Endothelial cell of umbilical vein (primary cell): ENCODE measurements at regions not wholly inside any gene's neighbourhood (a gene's known extent, or its start where the extent isn't known, plus 50 kb on each side); places are given as distances from the start of the nearest gene placed in this dataset.

Experiments
- BruUV-seq: library from RNA; stranded (reverse); fragments of 400-500 nt; replicated peaks from 2 replicates; lab custom pipeline; 2021; lab: Mats Ljungman, UMichigan
- CTCF ChIA-PET: fragments of 300-600, 350-600 bp; sonication (Branson Sonifier 250); formaldehyde crosslinking; loops from one replicate; lab custom pipeline; 2021; ENCODE audit warnings: antibody characterized with exemption, inconsistent platforms; lab: Charles Lee
- POLR2A ChIA-PET: fragments of 300-600, 350-600 bp; sonication (Branson Sonifier 250); formaldehyde crosslinking; loops from one replicate; lab custom pipeline; 2021; ENCODE audit warnings: antibody characterized with exemption, inconsistent platforms; lab: Charles Lee
- DNase-seq: peaks from one replicate; pipeline ENCODE4 v3.0.0-alpha.2; 2011; ENCODE audit warnings: low read depth, low spot score
- FAIRE-seq: peaks from 2 replicates; lab custom pipeline; 2011; peaks lifted over from hg19 to GRCh38; lab: Jason Lieb, UNC
- H2AFZ ChIP-seq: 2 replicates; pipeline ENCODE4 v1.6.0; 2012; ENCODE audit warnings: low read depth, low read length, control low read depth, inconsistent platforms
- H3K27ac ChIP-seq: 2 replicates; pipeline ENCODE4 v1.5.1; 2011; ENCODE audit warnings: low read depth, mild to moderate bottlenecking, control low read depth, low read length, moderate library complexity; ENCODE audit not compliant: insufficient read depth
- H3K27me3 ChIP-seq, 2 experiments: 2 replicates each; pipeline versions ENCODE4 v1.6.0 to v1.6.1; 2011; ENCODE audit warnings: low read length in 2 of 2, mixed read lengths in 1 of 2; ENCODE audit not compliant: control insufficient read depth in 2 of 2, insufficient read depth in 2 of 2
- H3K36me3 ChIP-seq, 2 experiments: 2 replicates in 1 of 2; 3 replicates in 1 of 2; pipeline ENCODE4 v1.5.1; 2011; ENCODE audit warnings: low read length in 2 of 2, mild to moderate bottlenecking in 1 of 2, moderate library complexity in 1 of 2; ENCODE audit not compliant: control insufficient read depth in 2 of 2, insufficient read depth in 2 of 2; ENCODE audit errors: extremely low read depth in 1 of 2
- H3K4me1 ChIP-seq: 3 replicates; pipeline ENCODE4 v1.5.1; 2011; ENCODE audit warnings: mild to moderate bottlenecking, low read length; ENCODE audit not compliant: control insufficient read depth, insufficient read depth; ENCODE audit errors: extremely low read depth
- H3K4me2 ChIP-seq: 2 replicates; pipeline ENCODE4 v1.6.1; 2011; ENCODE audit warnings: low read length, control low read depth, mixed read lengths; ENCODE audit not compliant: insufficient read depth
- H3K4me3 ChIP-seq, 3 experiments: fragments of 200-600 bp in 1 of 3; sonication (generic), shearing (Covaris generic) in 1 of 3; replicated peaks in 1 of 3; 2 replicates each; pipeline ENCODE4 v1.5.1; 2011 to 2016; ENCODE audit warnings: control low read depth in 3 of 3, low read length in 3 of 3, mild to moderate bottlenecking in 2 of 3, inconsistent platforms in 1 of 3, low read depth in 1 of 3, moderate library complexity in 1 of 3; ENCODE audit not compliant: insufficient read depth in 1 of 3
- H3K79me2 ChIP-seq: 2 replicates; pipeline ENCODE4 v1.6.0; 2012; ENCODE audit warnings: low read length, inconsistent platforms; ENCODE audit not compliant: control insufficient read depth, insufficient read depth
- H3K9ac ChIP-seq: replicated peaks from 2 replicates; pipeline ENCODE3; 2011; ENCODE audit warnings: low read length, control low read depth; ENCODE audit not compliant: insufficient read depth; ENCODE audit errors: extremely low read depth
- H3K9me1 ChIP-seq: replicated peaks from 3 replicates; pipeline ENCODE4 v1.6.0; 2011; ENCODE audit warnings: mild to moderate bottlenecking, low read length; ENCODE audit not compliant: control insufficient read depth, insufficient read depth; ENCODE audit errors: extremely low read depth
- H3K9me3 ChIP-seq: replicated peaks from 2 replicates; pipeline ENCODE4 v1.5.1; 2012; ENCODE audit warnings: low read length, inconsistent platforms; ENCODE audit not compliant: control insufficient read depth, insufficient read depth
- H4K20me1 ChIP-seq: replicated peaks from 2 replicates; pipeline ENCODE3; 2011; ENCODE audit warnings: mild to moderate bottlenecking, low read length; ENCODE audit not compliant: control insufficient read depth, insufficient read depth; ENCODE audit errors: extremely low read depth
- CTCF ChIP-seq, 2 donors: IDR thresholded peaks; 1 replicate in 1 of 2; 2 replicates in 1 of 2; pipeline ENCODE4 v1.5.1; 2011; ENCODE audit warnings: low read length in 2 of 2, mild to moderate bottlenecking in 2 of 2, moderate library complexity in 2 of 2, control low read depth in 1 of 2, inconsistent platforms in 1 of 2, low read depth in 1 of 2; ENCODE audit not compliant: insufficient read depth in 1 of 2; ENCODE audit errors: extremely low read depth in 1 of 2
- EZH2 ChIP-seq: IDR thresholded peaks from 2 replicates; pipeline ENCODE4 v1.6.1; 2012; ENCODE audit warnings: borderline replicate concordance, low read depth, mild to moderate bottlenecking, moderate library complexity, low read length, inconsistent platforms; ENCODE audit not compliant: severe bottlenecking
- FOS ChIP-seq: IDR thresholded peaks from 2 replicates; pipeline ENCODE4 v1.6.1; 2011; ENCODE audit warnings: mild to moderate bottlenecking, low read length, moderate library complexity, borderline replicate concordance; ENCODE audit not compliant: insufficient read depth
- GATA2 ChIP-seq: IDR thresholded peaks from 2 replicates; pipeline ENCODE4 v1.7.0; 2011; ENCODE audit warnings: low read depth, mild to moderate bottlenecking, moderate library complexity, mixed read lengths, low read length; ENCODE audit not compliant: insufficient read length, insufficient read depth
- JUN ChIP-seq: IDR thresholded peaks from 2 replicates; pipeline ENCODE4 v1.6.1; 2011; ENCODE audit warnings: borderline replicate concordance, low read depth; ENCODE audit not compliant: insufficient read length, insufficient read depth
- MAX ChIP-seq: IDR thresholded peaks from 2 replicates; pipeline ENCODE4 v1.6.1; 2011; ENCODE audit not compliant: insufficient read depth, insufficient read length
- MYC ChIP-seq: IDR thresholded peaks from one replicate; pipeline ENCODE4 v1.6.1; 2011; ENCODE audit warnings: mild to moderate bottlenecking, low read depth, low read length
- POLR2A ChIP-seq: IDR thresholded peaks from 2 replicates; pipeline ENCODE4 v1.6.1; 2012; ENCODE audit warnings: low read depth, mild to moderate bottlenecking, control low read depth, low read length
- POLR2AphosphoS5 ChIP-seq: IDR thresholded peaks from 2 replicates; pipeline ENCODE4 v1.6.1; 2012; ENCODE audit warnings: low read depth, mild to moderate bottlenecking, control low read depth, low read length, moderate library complexity; ENCODE audit not compliant: insufficient read depth
- dilution Hi-C: fragments of 300-500 bp; cut with MboI; formaldehyde crosslinking; loops from one replicate; pipeline ENCODE4 v1.15.0; 2019; ENCODE audit warnings: low sequenced_read_pairs; ENCODE audit not compliant: extremely low pct_ligation_motif_present
- intact Hi-C: fragments of 100-400 bp; cut with micrococcal nuclease; formaldehyde crosslinking; loops from one replicate; pipeline ENCODE4 v1.10.0; 2022

- Histone ChIP-seq H3K36me3 (no peaks in the 10 kb centered on the region), H3K9me3 (no peaks in the 10 kb centered on the region), H3K27ac (no peak overlapping the region), H3K4me2 (no peak overlapping the region), H3K9me1 (no peaks in the 10 kb centered on the region), H3K79me2 (no peaks in the 10 kb centered on the region), H3K4me1 (no peaks in the 10 kb centered on the region), H4K20me1 (no peaks in the 10 kb centered on the region), H3K27me3 (no peaks in the 10 kb centered on the region), H3K9ac (no peak overlapping the region), H3K4me3 (no peak overlapping the region), H2AFZ (no peak overlapping the region)
- intact Hi-C loops (no loop called here), dilution Hi-C loops (no loop called here)
- no peak for DNase-seq
- BruUV-seq = no TSS peak
- ChIA-PET CTCF (interaction anchor here (0.7 to 2.8 kb wide), 3 partner anchors 8 to 159 kb away, joined by 3 to 18 read pairs (median 4); no protein-coding TSS in a partner anchor), POLR2A (no interaction called here)
- no peak for FAIRE-seq
- TF ChIP-seq GATA2 (no peak), POLR2A (no peak), POLR2AphosphoS5 (no peak), EZH2 (no peak), CTCF (IDR thresholded peaks at IDR 0.05; ENCODE audit: extremely low read depth in 1 of 2, insufficient read depth in 1 of 2, low read depth in 1 of 2, low read length in 2 of 2) (no peak), MYC (no peak), FOS (no peak), MAX (no peak), JUN (no peak)
Measured at GRCh38 chr5:57658018-57658417, 175.4 kb upstream of the ACTBL2 start.
